ENCODE measurements at regions not wholly inside any gene's neighbourhood (a gene's known extent, or its start where the extent isn't known, plus 50 kb on each side); places are given as distances from the start of the nearest gene placed in this dataset.
A peak's percentile ranks its signal among the peaks of the same experiment; 100 is the strongest.

DNA sequence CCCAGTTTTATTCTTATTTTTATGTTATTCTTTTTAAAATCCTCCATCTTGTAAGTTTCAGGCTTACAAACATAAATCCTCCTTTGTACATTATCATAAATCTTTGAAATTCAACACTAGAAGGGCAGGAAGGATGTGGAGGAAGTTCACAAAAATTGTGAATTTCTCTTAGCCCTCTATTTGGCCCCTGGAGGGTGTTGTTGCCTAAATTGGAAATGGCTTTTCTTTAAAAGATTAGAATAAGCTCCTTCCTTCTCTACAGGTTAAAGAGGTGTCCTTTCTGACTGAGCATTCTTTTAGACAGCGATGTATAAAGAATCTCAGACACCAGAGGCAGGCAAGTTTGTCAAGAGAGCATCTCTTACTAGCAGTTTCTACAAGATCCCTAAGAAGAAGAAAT lies 391.7 kb upstream of the OR4E1 start:
- no peak for DNase-seq
- Mint-ChIP-seq H3K27ac (peak overlapping the region; percentile 71 to 81), H3K36me3 (no peaks in the 10 kb centered on the region), H3K4me3 (peak overlapping the region in 1 of 3 donors; percentile 49), H3K27me3 (peaks cover 0 to 2% of the 10 kb centered on the region in 2 donors), H3K4me1 (peaks cover 27 to 34% (median 28%) of the 10 kb centered on the region in 3 donors), H3K9me3 (no peaks in the 10 kb centered on the region)
- no CpG with 5 or more reads among the region's 1 CpG for WGBS (ENCODE audit: insufficient coverage)
- Histone ChIP-seq H3K27me3 (replicated peaks in 1 of 2; ENCODE audit: control insufficient read depth in 2 of 2, extremely low read depth in 1 of 2, insufficient read depth in 2 of 2, low read length in 1 of 2) (no peaks in the 10 kb centered on the region), H3K4me3 (ENCODE audit: control insufficient read depth in 1 of 2, extremely low read depth in 1 of 2, low read length in 1 of 2) (no peak overlapping the region), H3K36me3 (ENCODE audit: control insufficient read depth in 2 of 2, extremely low read depth in 1 of 2, insufficient read depth in 1 of 2, low read length in 1 of 2) (no peaks in the 10 kb centered on the region), H3K4me1 (ENCODE audit: control insufficient read depth in 1 of 2, extremely low read depth in 1 of 2, insufficient read depth in 2 of 2, low read length in 2 of 2) (peaks cover 10 to 29% of the 10 kb centered on the region in 2 experiments), H3K9me3 (no peaks in the 10 kb centered on the region), H3K27ac (ENCODE audit: low read length) (no peak overlapping the region)
- ATAC-seq (replicated peaks in 1 of 4), result peak in 3 of 4 experiments; percentile 56 to 61 (median 58)
- CTCF ChIA-PET, result interaction anchor here in 1 of 2 donors (0.7 to 3.0 kb wide), 6 partner anchors 18 to 42 kb away, joined by 3 to 13 read pairs (median 4); no protein-coding TSS in a partner anchor
- POLR2A ChIA-PET, result no interaction called here

DNA sequence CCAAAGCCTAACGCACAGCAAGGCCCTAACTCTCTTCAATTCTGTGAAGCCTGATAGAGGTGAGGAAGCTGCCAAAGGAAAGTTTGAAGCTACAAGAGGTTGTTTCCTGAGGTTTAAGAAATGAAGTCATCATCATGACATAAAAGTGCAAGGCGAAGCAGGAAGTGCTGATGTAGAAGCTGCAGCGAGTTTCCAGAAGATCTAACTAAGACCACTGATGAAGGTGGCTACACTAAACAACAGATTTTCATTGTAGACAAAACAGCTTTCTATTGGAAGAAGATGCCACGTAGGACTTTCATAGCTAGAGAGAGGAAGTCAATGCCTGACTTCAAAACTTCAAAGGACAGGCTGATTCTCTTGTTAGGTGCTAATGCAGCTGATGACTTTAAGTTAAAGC lies 385.6 kb upstream of the OR4E1 start:
- Mint-ChIP-seq H3K9me3 (peaks cover 0 to 5% (median 0%) of the 10 kb centered on the region in 3 donors), H3K27me3 (no peaks in the 10 kb centered on the region), H3K36me3 (no peaks in the 10 kb centered on the region), H3K27ac (peak overlapping the region in 1 of 2 donors; percentile 48), H3K4me3 (no peak overlapping the region), H3K4me1 (peaks cover 0 to 16% (median 13%) of the 10 kb centered on the region in 3 donors)
- ChIA-PET CTCF (interaction anchor here in 1 of 2 donors (0.8 to 1.8 kb wide), 3 partner anchors 12 to 19 kb away, joined by 3 to 6 read pairs (median 3); no protein-coding TSS in a partner anchor), POLR2A (interaction anchor here in 1 of 2 donors (0.7 kb wide), 1 partner anchor 69 kb away, joined by 3 read pairs; no protein-coding TSS in a partner anchor)
- no peak overlapping the region for H3K4me3 ChIP-seq (ENCODE audit: control insufficient read depth in 1 of 2, extremely low read depth in 1 of 2, low read length in 1 of 2)
- peak overlapping the region; percentile 7 for H3K27ac ChIP-seq (ENCODE audit: low read length)
- no peaks in the 10 kb centered on the region for H3K9me3 ChIP-seq
- no CpG with 5 or more reads among the region's 4 CpGs for WGBS (ENCODE audit: insufficient coverage)
- ATAC-seq (replicated peaks in 1 of 4) (peak in 1 of 4 experiments; percentile 53), DNase-seq (no peak)
- H3K36me3 ChIP-seq (ENCODE audit: control insufficient read depth in 2 of 2, extremely low read depth in 1 of 2, insufficient read depth in 1 of 2, low read length in 1 of 2), result no peaks in the 10 kb centered on the region
- H3K4me1 ChIP-seq (ENCODE audit: control insufficient read depth in 1 of 2, extremely low read depth in 1 of 2, insufficient read depth in 2 of 2, low read length in 2 of 2), result no peaks in the 10 kb centered on the region
- no peaks in the 10 kb centered on the region for H3K27me3 ChIP-seq (replicated peaks in 1 of 2; ENCODE audit: control insufficient read depth in 2 of 2, extremely low read depth in 1 of 2, insufficient read depth in 2 of 2, low read length in 1 of 2)

- CTCF ChIA-PET, result interaction anchor here in 1 of 2 donors (1.0 kb wide), 1 partner anchor 18 kb away, joined by 5 read pairs; no protein-coding TSS in a partner anchor
- H3K9me3 Mint-ChIP-seq, result no peaks in the 10 kb centered on the region
These were observed 379.2 kb upstream of the OR4E1 start for GRCh38 chr14:22052795-22053194.

DNA sequence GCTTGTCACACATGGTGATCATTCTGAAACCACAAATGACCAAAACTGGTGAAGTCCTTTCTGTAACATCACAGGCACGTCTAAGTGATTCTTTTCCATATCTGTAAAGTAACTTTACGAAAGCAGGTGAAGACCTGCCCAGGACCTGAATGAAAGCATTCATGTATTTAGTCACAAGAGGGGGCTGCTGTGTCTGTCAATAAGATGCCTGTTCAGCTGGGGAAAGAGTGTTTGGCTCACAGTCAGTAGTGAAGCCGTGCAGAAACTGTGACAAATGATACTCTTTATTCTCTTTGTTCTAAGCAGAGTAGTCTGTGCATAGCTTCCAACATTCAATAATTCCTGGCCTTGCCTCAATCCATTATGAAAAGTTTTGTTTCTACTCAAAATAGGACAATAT lies 373.5 kb upstream of the OR4E1 start:
- peaks cover 31 to 47% (median 35%) of the 10 kb centered on the region in 3 donors for H3K4me1 Mint-ChIP-seq
- Histone ChIP-seq H3K27ac (ENCODE audit: low read length) (peak overlapping the region; percentile 23), H3K4me3 (ENCODE audit: control insufficient read depth in 1 of 2, extremely low read depth in 1 of 2, low read length in 1 of 2) (no peak overlapping the region), H3K4me1 (ENCODE audit: control insufficient read depth in 1 of 2, extremely low read depth in 1 of 2, insufficient read depth in 2 of 2, low read length in 2 of 2) (peaks cover 7 to 23% of the 10 kb centered on the region in 2 experiments), H3K27me3 (replicated peaks in 1 of 2; ENCODE audit: control insufficient read depth in 2 of 2, extremely low read depth in 1 of 2, insufficient read depth in 2 of 2, low read length in 1 of 2) (no peaks in the 10 kb centered on the region), H3K36me3 (ENCODE audit: control insufficient read depth in 2 of 2, extremely low read depth in 1 of 2, insufficient read depth in 1 of 2, low read length in 1 of 2) (no peaks in the 10 kb centered on the region), H3K9me3 (no peaks in the 10 kb centered on the region)
- DNase-seq (peak in 23 of 35 experiments; percentile 7 to 72 (median 23)), ATAC-seq (replicated peaks in 1 of 4) (peak; percentile 88 to 95 (median 90))
- peaks cover 0 to 1% of the 10 kb centered on the region in 2 donors for H3K27me3 Mint-ChIP-seq
- peak overlapping the region; percentile 36 to 60 (median 55) for H3K4me3 Mint-ChIP-seq
- ChIA-PET CTCF (interaction anchor here in 1 of 2 donors (0.7 to 2.2 kb wide), 12 partner anchors 9 to 523 kb away, joined by 3 to 10 read pairs (median 4); no protein-coding TSS in a partner anchor), POLR2A (interaction anchor here in 1 of 2 donors (1.0 kb wide), 1 partner anchor 428 kb away, joined by 4 read pairs; no protein-coding TSS in a partner anchor)
- H3K27ac Mint-ChIP-seq, result peak overlapping the region; percentile 89 to 92
- H3K9me3 Mint-ChIP-seq, result no peaks in the 10 kb centered on the region
- no CpG with 5 or more reads among the region's 3 CpGs for WGBS (ENCODE audit: insufficient coverage)
- H3K36me3 Mint-ChIP-seq, result peaks cover 2% of the 10 kb centered on the region

More at GRCh38 chr14:22052795-22053194, 379.2 kb upstream of the OR4E1 start:
- 50% methylated on average over 1 of the region's 3 CpGs for WGBS (ENCODE audit: insufficient coverage)
- peaks cover 0 to 2% of the 10 kb centered on the region in 2 donors for H3K27me3 Mint-ChIP-seq
- H3K36me3 Mint-ChIP-seq, result peaks cover 3% of the 10 kb centered on the region
- Histone ChIP-seq H3K27me3 (replicated peaks in 1 of 2; ENCODE audit: control insufficient read depth in 2 of 2, extremely low read depth in 1 of 2, insufficient read depth in 2 of 2, low read length in 1 of 2) (no peaks in the 10 kb centered on the region), H3K36me3 (ENCODE audit: control insufficient read depth in 2 of 2, extremely low read depth in 1 of 2, insufficient read depth in 1 of 2, low read length in 1 of 2) (no peaks in the 10 kb centered on the region), H3K9me3 (no peaks in the 10 kb centered on the region), H3K27ac (ENCODE audit: low read length) (no peak overlapping the region), H3K4me3 (ENCODE audit: control insufficient read depth in 1 of 2, extremely low read depth in 1 of 2, low read length in 1 of 2) (peak overlapping the region; percentile 0 to 26), H3K4me1 (ENCODE audit: control insufficient read depth in 1 of 2, extremely low read depth in 1 of 2, insufficient read depth in 2 of 2, low read length in 2 of 2) (peaks cover 4 to 20% of the 10 kb centered on the region in 2 experiments)
- ATAC-seq (replicated peaks in 1 of 4) (peak; percentile 81 to 93 (median 90)), DNase-seq (peak in 8 of 35 experiments; percentile 1 to 31 (median 20))
- peak overlapping the region; percentile 93 to 94 for H3K27ac Mint-ChIP-seq
- H3K4me3 Mint-ChIP-seq, result peak overlapping the region; percentile 69 to 77 (median 75)
- POLR2A ChIA-PET, result no interaction called here
- peaks cover 25 to 39% (median 33%) of the 10 kb centered on the region in 3 donors for H3K4me1 Mint-ChIP-seq

GRCh38 chr14:22046063-22046462 lies 372.4 kb upstream of the OR4E1 start:
- Mint-ChIP-seq H3K27ac (peak overlapping the region; percentile 87 to 93), H3K4me3 (peak overlapping the region in 1 of 3 donors; percentile 24), H3K27me3 (no peaks in the 10 kb centered on the region), H3K36me3 (no peaks in the 10 kb centered on the region), H3K4me1 (peaks cover 30 to 51% (median 34%) of the 10 kb centered on the region in 3 donors), H3K9me3 (no peaks in the 10 kb centered on the region)
- Histone ChIP-seq H3K9me3 (no peaks in the 10 kb centered on the region), H3K36me3 (ENCODE audit: control insufficient read depth in 2 of 2, extremely low read depth in 1 of 2, insufficient read depth in 1 of 2, low read length in 1 of 2) (no peaks in the 10 kb centered on the region), H3K27me3 (replicated peaks in 1 of 2; ENCODE audit: control insufficient read depth in 2 of 2, extremely low read depth in 1 of 2, insufficient read depth in 2 of 2, low read length in 1 of 2) (no peaks in the 10 kb centered on the region), H3K4me1 (ENCODE audit: control insufficient read depth in 1 of 2, extremely low read depth in 1 of 2, insufficient read depth in 2 of 2, low read length in 2 of 2) (peaks cover 8 to 14% of the 10 kb centered on the region in 2 experiments), H3K4me3 (ENCODE audit: control insufficient read depth in 1 of 2, extremely low read depth in 1 of 2, low read length in 1 of 2) (no peak overlapping the region), H3K27ac (ENCODE audit: low read length) (peak overlapping the region; percentile 18)
- CTCF ChIA-PET, result interaction anchor here in 1 of 2 donors (0.6 to 2.2 kb wide), 5 partner anchors 13 to 1086 kb away, joined by 3 to 10 read pairs (median 3); no protein-coding TSS in a partner anchor
- POLR2A ChIA-PET, result no interaction called here
- WGBS (ENCODE audit: insufficient coverage), result 40% methylated on average over 1 of the region's 3 CpGs
- no peak for DNase-seq
- peak in 1 of 4 experiments; percentile 27 for ATAC-seq (replicated peaks in 1 of 4)

- no CpG with 5 or more reads among the region's 5 CpGs for WGBS (ENCODE audit: insufficient coverage)
- H3K27me3 ChIP-seq (replicated peaks in 1 of 2; ENCODE audit: control insufficient read depth in 2 of 2, extremely low read depth in 1 of 2, insufficient read depth in 2 of 2, low read length in 1 of 2), result no peaks in the 10 kb centered on the region
- DNase-seq, result no peak
- no peak for ATAC-seq (replicated peaks in 1 of 4)
- no peaks in the 10 kb centered on the region for H3K36me3 ChIP-seq (ENCODE audit: control insufficient read depth in 2 of 2, extremely low read depth in 1 of 2, insufficient read depth in 1 of 2, low read length in 1 of 2)
- Mint-ChIP-seq H3K4me3 (no peak overlapping the region), H3K9me3 (no peaks in the 10 kb centered on the region), H3K36me3 (no peaks in the 10 kb centered on the region), H3K27me3 (no peaks in the 10 kb centered on the region), H3K4me1 (peaks cover 31 to 49% (median 37%) of the 10 kb centered on the region in 3 donors), H3K27ac (peak overlapping the region in 1 of 2 donors; percentile 48)
- H3K4me1 ChIP-seq (ENCODE audit: control insufficient read depth in 1 of 2, extremely low read depth in 1 of 2, insufficient read depth in 2 of 2, low read length in 2 of 2), result peaks cover 10 to 16% of the 10 kb centered on the region in 2 experiments
- no peak overlapping the region for H3K27ac ChIP-seq (ENCODE audit: low read length)
- ChIA-PET POLR2A (no interaction called here), CTCF (no interaction called here)
- no peaks in the 10 kb centered on the region for H3K9me3 ChIP-seq
- H3K4me3 ChIP-seq (ENCODE audit: control insufficient read depth in 1 of 2, extremely low read depth in 1 of 2, low read length in 1 of 2), result no peak overlapping the region
These were observed 370.6 kb upstream of the OR4E1 start for GRCh38 chr14:22044193-22044592.

Measured in T-cell (primary cell).